DMS114 treated with DMSO at 0.1 percent for 48 hours (cell line): ENCODE measurements at regions not wholly inside any gene's neighbourhood (a gene's known extent, or its start where the extent isn't known, plus 50 kb on each side); places are given as distances from the start of the nearest gene placed in this dataset.
A peak's percentile ranks its signal among the peaks of the same experiment; 100 is the strongest.

Experiments used
- DNase-seq: peaks from one replicate; lab custom pipeline; 2025; ENCODE audit not compliant: unreplicated experiment; lab: John Stamatoyannopoulos, UW

DNA sequence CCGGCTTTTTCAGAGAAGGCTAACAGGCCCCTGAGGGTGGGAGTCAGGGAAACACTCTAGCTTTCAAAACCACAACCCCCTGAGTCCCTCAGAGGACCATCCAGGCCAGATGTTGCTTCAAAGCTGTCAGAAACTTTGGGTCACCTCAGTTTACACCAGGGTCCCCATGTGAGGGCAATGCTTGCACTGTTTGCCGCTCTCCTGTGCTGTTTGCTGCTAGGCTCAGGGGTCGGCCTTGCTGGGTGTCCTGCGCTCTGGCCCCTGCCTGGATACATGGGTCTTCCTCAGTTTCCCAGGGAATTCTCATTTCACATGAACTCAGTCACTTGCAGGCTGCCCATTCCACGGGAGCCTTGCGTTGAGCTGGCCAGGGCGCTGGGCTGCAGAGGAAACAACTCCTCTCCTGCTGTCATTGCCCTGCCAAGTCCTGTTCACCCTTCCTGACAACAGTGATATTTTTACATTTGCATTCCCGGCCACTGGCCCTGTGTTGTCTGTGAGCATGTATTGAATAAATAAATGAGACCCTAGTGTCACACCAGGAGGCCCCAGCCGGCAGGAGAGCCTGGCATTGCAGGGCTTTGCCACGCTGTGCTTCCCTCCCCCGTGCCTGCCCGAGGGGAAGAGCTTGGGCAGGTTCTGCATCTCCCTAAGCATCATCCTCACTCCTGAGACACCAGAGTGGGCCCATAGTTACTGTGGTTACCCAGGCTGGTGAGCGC, 73.2 kb upstream of the RAB6C start:
- no peak for DNase-seq

DNA sequence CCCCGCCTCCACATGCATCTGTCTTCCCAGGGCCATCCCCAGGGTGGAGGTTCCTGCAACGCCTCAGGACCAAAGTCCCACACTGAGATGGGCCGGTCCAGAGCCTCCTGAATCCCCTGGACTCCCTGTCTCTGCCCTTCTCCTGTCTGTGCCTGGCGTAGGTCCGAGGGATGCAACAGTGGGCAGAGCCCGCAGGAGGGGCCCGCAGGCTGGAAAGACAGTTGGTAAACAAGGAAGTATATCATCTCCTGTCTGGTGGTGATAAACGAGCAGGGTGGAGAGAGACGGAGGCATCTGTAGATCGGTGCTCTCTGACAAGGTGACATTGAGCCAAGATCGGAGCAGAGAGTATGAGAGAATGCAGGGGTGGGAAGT, 72.6 kb upstream of the RAB6C start:
- no peak for DNase-seq

DNA sequence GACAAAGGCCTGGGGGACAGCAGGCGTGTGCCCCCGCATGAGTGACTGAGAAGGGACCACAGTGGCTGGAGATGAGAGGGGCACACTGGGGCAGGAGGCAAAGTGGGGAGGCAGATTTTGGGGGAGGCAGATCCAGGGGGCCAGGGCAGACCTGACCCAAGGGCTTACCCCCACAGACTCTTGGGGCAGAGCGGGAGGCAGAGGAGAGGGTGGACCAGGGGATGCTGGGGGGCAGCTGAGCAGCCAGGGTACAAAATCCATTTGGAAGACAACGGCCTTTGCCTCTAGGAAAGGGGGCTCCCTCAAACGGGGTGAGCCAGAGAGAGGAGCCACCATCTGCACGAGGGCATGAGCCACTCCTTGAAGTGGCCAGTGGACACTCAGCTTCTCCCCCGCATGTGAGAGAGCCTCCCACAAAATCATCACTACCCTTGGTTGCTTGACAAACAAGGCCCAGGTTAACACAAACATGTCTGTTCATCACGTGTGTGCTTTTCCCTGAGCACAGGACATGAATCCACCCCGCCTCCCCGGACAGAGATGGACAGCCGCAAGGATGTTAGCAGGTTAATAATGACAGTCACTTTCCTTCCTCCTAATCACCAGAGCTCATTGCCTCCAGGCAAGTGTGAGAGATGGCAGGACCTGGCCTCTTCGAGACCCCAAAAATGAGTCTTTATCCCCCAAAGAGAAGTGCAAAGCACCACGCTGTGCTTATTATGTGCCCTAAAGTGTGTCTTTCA, 72.0 kb upstream of the RAB6C start:
- DNase-seq: no peak

DNA sequence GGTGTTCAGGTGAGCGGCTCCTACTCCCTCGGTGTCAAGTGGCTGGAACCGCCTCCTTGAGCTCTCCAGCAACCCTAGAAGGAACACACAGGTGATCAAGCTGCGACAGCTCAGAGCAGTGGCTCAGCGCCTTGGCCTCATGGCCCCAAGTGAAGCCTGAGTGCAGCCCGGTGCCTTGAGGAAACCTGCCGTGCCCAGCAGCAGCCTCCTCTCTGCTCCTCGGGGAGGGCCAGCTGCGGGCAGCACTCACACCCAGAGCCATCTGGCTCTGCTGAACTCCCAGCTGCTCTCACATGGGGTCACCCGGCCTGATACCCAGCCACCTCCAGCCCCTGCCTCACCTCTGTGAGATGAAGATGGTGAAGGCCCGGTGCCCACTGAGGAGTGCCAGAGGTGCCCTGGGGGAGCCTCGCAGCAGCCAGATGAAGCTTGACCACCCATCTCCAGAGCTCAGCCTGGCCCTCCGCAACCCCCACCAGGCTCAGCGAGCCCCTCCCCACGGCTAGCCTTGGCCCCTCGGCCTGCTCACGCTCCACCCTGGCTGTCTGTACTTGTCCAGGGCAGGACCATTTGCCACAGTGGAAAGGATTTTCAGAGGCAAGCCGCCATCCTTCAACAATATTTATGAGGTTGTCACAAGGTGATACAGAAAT, 70.6 kb upstream of the RAB6C start:
- DNase-seq: no peak

DNA sequence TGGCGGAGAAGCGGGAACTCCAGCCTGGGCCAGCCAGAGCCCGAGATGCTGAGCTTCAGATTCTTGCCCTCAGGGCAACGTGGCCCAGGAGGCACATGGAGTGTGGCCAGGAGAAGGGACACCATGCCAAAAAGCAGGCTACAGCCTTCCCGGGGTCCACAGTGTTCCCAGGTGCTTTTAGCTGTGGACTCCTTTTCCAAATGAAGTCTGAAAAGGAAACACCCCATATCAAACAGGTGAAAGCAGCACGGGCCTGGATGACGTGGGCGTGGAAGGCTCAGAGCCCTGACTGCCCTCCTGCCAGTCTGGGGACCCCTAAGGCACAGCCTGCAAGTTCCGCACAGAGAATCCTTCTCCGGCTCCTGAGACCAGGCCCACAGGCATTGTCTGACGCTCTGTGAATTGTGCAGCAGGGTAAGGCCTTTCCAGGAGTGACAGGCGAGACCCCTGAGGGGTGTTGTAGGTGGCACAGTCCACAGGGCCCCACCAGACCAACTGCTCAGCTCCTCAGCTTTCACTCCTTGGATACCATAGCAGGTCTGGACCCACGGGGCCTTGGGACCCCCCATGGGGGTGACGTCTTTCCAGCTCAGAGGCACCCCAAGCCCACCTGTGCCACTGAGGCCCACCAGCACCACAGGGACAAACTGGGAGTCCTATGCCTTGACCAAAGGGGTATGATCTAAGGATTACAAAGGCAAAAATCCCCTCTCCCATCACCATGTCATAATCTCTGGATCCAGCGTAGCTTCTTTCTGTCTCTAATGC, 69.6 kb upstream of the RAB6C start:
- no peak for DNase-seq

DNA sequence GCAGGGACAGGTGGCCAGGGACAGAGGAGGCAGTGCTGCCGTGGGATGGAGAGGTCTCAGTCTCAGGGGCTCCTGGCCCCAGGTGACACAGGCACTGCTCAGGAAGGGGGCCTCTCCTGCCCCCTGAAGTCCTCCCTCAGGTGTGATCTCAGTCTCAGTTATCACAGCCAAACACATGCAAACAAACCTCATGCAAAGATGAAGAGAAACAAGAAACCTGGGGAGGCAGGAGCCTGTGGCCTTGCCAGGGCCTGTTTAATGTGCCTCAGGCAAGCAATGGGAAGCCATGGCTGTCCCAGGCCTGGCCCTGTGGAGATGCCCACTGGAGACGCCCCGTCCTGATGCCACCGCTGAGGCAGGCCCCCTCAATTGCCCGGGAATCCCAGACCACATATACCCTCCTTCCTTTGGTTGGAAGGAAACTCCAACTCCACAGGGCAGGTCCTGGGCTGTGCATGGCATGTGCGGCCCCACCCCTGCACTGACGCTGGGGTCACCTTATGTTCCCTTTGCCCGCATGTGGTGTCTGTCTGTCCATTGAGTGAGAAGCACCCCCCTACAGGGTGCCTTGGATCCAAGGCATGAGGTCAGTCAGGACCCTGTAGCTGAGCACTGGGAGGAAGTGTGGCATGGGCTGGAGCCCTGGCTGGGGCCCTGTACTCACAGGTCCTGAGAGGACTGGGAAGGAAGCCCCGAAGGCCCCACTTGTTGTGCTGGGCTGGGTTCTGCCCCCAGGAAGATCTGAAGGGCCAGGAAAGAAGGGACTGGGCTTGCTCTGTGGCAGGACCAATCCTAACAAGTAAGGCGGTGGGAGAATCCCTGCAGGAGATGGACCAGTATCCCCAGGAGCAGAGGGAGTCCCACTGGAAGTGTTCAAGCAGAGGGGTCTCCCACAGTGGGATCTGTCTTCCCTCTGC, 68.8 kb upstream of the RAB6C start:
- no peak for DNase-seq

DNA sequence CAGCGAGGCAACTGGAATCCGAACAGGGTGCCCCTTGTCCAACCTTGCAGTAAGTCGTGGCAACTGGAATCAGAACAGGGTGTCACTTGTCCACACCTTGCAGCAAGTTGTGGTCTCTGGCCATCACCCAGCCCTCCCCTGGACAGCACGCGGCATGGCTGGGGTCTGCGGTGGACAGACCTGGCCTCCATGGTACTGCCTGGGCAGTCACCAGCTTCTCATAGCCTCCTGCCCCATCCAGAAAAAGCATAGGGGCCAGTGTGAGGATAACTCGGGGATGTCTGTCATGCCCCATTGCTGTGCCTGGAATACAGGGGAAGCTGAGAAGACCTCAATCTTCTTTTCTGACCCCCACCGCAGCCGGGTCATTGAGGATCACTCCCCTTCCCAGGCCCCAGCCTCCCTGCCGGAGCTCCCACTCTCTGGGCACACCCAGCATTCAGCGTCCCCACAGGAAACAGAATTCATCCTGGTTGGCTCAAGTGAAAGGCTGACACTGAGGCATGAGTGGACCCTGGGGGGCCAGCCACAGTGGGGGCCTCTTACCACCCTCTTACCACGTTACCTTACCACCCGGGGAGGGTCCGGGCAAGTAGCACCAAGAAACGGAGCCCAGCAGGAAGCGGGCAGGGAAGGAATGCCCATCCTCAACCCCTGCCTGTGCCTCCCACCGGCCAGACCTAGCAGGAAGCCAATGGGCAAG, 68.0 kb upstream of the RAB6C start:
- DNase-seq: no peak

DNA sequence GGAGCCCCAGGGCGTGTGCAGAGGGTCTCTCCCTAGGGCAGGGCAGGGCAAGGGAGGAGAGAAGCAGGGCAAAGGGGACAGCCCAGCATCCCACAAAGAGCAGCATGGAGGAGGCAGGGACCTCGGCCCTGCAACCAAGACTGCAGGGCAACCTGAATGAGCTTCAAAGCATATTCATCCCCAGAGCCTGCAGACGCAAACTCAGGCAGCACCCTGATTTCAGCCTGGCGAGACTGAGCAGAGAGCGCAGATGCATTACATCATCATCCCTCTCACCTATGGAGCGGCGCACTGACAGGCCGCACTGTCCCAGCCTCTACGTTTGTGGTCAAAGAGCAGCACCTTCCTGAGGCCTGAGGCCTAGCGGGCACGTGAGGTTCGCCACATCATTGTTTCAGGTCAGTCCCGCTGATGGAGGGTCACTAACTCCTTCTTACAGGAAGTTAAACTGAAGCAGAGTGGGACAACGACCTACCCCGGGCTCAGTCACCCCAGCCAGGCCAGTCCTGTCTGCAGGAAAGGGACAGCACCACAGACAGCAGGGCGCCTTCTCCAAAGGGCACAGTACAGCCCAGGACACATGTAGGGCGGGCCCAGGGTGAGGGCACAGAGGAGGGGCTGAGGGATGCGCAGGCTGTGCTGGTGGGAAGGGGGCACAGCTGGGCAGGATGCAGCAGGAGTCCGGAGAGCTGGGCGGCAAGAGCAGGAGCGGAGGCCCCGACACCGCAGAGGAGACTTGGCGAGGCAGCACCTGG, 67.2 kb upstream of the RAB6C start:
- no peak for DNase-seq

DNA sequence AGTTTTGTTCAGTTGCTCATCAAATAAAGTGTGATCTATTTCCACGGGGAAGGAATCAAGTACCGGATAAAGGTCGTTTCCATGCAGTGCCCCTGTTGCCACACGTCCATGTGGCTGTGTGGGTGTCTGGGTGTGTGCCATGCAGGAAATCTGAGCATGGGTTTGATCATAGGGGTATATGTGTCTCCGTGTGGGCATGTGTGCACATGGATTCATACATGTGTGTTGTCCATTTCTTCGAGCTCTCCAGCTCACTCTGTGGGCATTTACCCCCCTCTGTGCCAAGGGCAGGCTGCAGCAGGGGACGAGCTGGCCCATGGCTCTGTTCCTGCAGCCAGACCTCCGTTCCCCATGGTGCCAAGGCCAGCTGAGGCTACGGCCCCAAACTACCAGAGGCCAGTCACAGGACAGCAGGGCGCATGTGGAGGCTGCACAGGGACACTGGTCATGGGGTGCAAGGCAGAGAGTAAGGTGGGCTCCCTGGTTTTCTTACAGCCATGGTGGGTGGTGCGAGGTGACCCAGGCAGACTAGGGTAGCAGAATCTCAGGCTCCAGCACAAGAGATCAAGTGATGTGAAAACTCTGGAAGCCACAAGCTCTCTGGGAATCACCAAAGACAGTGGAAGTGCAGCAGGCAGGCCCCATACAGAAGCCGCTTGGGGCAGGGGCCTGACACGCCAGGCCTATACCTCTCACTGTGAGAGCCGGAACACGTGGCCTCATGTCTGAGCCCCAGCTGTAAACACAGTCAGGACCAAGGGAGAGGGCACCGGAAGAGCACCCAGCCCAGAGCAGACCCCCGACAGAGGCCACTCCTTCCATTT, 66.4 kb upstream of the RAB6C start:
- no peak for DNase-seq

DNA sequence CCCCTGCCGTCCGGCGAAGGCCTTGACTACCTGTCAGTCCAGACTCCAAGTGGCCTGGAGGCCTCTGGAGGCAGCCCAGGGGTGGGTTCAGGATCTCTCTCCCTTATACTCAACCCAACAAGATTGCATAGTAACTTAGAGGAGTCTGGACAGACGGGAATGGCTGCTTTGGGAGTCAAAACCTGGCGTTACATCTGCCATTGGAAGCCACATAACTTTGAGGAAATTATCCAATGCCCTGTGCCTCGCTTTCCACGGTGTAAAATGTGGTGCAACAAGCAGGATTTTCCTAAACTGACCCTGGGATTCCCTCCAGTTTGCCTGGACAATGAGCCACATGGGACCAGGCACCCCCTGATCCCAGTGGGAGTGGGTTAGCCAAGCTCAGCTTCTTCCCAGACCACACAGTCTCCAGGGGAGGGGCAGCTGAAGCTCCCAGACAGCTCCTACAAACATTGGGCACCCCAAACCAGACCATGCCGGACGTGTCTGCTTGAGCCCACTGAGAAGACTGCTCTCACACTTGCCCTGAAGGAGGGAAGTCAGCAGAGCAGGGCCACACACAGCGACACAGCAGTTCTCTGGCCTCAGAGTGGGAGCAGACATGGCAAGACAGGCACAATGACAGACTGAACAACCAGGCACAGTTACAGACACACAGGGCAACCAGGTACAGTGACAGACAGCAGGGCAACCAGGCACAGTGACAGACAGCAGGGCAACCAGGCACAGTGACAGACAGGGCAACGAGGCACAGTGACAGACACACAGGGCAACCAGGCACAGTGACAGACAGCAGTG, 65.6 kb upstream of the RAB6C start:
- no peak for DNase-seq

DNA sequence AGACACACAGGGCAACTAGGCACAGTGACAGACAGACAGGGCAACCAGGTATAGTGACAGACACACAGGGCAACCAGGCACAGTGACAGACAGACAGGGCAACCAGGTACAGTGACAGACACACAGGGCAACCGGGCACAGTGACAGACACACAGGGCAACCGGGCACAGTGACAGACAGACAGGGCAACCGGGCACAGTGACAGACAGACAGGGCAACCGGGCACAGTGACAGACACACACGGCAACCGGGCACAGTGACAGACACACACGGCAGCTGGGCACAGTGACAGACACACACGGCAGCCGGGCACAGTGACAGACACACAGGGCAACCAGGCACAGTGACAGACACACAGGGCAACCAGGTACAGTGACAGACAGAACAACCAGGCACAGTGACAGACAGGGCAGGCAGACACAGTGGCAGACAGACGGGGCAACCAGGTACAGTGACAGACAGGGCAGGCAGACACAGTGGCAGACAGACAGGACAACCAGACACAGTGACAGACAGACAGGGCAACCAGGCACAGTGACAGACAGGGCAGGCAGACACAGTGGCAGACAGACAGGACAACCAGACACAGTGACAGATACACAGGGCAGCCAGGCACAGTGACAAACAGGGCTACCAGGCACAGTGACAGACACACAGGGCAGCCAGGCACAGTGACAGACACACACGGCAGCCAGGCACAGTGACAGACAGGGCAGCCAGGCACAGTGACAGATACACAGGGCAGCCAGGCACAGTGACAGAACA, 64.7 kb upstream of the RAB6C start:
- DNase-seq: no peak

DNA sequence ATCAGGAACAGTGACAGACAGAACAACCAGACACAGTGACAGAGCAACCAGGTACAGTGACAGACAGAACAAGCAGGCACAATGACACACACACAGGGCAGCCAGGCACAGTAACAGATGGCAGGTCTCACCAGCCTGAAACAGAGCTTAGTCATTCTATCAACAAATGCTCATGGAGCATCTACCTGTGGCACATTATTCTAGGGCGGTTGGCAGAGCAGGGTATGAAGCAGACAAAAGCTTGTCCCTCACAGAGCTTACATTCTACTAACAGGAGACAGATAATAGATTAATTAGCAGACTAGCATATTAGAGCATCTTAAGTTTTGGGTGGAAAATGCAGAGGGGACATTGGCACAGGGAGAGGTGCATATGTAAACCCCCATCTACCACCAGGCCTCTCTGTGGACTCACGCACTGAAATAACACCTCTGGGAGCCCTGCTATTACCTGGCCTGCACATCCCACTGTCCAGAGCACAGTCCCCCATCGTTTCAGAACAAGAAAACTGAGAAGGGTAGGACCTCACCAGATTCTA, 64.1 kb upstream of the RAB6C start:
- no peak for DNase-seq

DNA sequence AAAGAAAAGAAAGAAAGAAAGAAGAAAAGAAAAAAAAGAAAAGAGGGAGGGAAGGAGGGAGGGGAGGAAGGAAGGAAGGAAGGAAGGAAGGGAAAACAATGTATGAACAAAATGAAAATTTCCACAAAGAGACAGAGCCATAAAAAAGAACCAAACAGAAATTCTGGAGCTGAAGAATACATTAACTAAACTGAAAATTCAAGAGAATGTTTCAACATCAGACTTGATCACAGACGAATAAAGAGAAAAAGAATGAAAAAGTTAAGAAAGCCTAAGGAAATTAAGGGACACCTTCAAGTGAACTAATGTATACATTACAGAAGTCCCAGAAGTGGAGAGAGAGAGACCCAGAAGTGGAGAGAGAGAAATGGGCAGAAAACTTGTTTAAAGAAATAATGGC, 60.9 kb upstream of the RAB6C start:
- no peak for DNase-seq

DNA sequence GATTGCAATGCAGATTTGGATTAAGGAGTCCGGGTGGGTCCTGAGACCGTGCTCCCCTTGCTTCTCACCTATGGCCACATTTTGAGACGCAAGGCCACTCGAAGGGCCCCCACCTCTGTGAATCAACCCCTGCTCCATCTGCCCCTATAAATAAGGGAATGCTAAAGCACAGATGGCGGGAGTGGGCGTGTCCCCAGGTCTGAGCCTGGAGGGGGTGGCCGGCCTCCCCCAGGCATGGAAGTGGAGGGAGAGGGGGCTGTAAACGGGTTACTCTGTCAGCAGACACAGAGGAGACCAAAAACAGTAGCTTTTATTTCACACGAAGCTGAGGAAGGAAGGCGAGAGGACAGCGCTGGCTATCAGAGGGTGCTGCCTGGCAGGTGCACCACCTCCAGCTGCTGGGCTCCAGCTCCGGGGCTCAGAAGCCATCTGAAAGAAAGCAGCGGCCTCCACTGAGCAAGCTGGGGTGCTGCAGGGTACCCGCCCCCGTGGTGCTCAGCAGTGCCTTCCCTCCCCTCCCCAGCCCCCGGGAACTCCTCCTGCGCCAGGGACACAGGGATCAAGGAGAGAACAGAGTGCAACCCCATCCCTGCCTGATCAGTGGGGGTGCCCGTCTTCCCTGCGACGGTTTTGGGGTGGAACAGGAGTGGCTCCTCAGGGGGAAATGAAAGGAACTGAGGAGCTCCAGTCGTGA, 56.7 kb upstream of the RAB6C start:
- DNase-seq: no peak

DNA sequence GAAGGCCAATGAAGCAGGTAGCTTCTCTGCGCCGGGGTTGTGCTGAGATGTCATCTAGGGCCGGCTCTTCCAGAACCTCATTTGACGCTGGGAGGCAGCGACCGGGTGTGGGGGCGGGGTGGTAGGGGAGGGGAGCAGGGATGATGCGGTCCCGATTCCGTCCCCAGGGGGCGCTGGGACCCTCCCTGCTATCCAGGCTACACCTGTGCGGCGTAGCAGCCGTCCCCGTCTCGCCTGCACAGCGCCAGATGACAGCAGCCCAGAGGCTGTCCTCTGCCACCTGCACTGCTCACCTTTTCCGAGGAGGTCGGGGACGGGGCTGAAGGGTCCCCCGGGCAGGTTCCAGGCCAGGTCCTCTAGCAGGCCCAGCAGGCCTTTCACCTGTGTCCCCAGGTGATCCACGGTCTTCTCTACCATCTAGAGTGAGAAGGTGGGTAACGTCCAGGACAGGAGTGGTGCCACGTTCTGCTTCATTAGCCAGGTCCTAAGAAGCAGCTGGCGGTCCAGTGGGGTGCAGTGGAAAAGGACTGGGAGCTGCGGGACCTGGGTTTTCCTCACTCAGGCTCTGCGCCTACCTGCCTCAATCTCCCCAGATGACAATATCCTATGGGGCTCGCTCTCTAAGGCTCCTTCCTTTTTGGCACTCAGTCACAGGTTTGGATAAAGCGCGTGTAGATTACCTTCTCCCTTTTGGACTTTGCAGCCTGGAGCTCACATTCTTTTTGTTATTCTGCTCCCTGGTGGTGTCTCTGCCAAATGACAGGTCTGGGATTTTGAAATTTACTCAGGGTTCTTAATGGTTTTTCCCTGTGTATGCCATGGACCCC, 56.0 kb upstream of the RAB6C start:
- DNase-seq: peak; percentile 50
